ENCODE measurements at regions not wholly inside any gene's neighbourhood (a gene's known extent, or its start where the extent isn't known, plus 50 kb on each side); places are given as distances from the start of the nearest gene placed in this dataset.

DNA sequence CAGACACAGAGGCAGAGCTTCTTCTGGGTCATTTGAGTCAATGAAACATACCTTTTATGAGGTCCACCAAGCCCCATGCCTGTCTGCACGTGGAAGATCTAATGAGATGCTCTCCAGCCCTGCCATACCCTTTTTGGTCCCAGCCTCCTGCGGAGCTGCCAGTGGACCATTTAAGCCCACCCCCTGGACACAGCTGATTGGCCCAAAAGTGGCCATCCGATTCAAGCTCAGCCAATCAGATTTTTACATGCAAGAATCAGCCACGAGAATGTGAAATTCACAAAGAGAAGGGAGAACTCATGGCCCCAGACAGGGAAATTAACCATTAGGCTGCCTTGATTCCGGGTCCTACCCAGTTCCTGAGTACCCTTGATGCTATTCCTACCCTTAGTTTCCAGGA, 231.0 kb upstream of the EEF2KMT start:
- CTCF ChIA-PET (ENCODE audit: unreplicated experiment) = no interaction called here
- H3K79me2 ChIP-seq (ENCODE audit: insufficient read depth, low read depth, low read length) = no peaks in the 10 kb centered on the region
- H3K36me3 ChIP-seq (ENCODE audit: insufficient read depth, low read length) = no peaks in the 10 kb centered on the region
- H3K4me2 ChIP-seq (ENCODE audit: low read length) = no peak overlapping the region
- POLR2A ChIA-PET = no interaction called here
- H3K4me1 ChIP-seq (ENCODE audit: insufficient read depth, low read length, poor library complexity, severe bottlenecking) = no peaks in the 10 kb centered on the region
- no TSS peak for BruUV-seq (replicated peaks)
- peak; percentile 7 for DNase-seq (ENCODE audit: low spot score)
- intact Hi-C loops (cut with micrococcal nuclease; ENCODE audit: unreplicated experiment) = no loop called here
- H4K20me1 ChIP-seq (ENCODE audit: insufficient read depth, low read length) = no peaks in the 10 kb centered on the region
- H3K27ac ChIP-seq (ENCODE audit: low read depth, low read length, poor library complexity, severe bottlenecking) = no peak overlapping the region
- H3K9me2 ChIP-seq (ENCODE audit: insufficient read depth, low read length) = no peaks in the 10 kb centered on the region
- no peak overlapping the region for H3K4me3 ChIP-seq (ENCODE audit: low read depth, low read length, poor library complexity, severe bottlenecking)
- H2AFZ ChIP-seq (ENCODE audit: low read length) = no peak overlapping the region; the same call in 1 of the 2 replicates
- no peak for TF ChIP-seq EZH2phosphoT487 (IDR thresholded peaks at IDR 0.05; ENCODE audit: borderline replicate concordance, low read depth, low read length)
- TF ChIP-seq CTCF (conservative IDR thresholded peaks at IDR 0.05; ENCODE audit: low read length) = no peak
- no peaks in the 10 kb centered on the region for H3K9me3 ChIP-seq (ENCODE audit: low read length)

- CTCF ChIA-PET (ENCODE audit: unreplicated experiment) = no interaction called here
- intact Hi-C loops (cut with micrococcal nuclease; ENCODE audit: unreplicated experiment) = no loop called here
- H3K9me2 ChIP-seq (ENCODE audit: insufficient read depth, low read length) = no peaks in the 10 kb centered on the region
- H2AFZ ChIP-seq (ENCODE audit: low read length) = no peak overlapping the region
- no peak for DNase-seq (ENCODE audit: low spot score)
- H3K4me3 ChIP-seq (ENCODE audit: low read depth, low read length, poor library complexity, severe bottlenecking) = no peak overlapping the region
- POLR2A ChIA-PET = no interaction called here
- TF ChIP-seq CTCF (conservative IDR thresholded peaks at IDR 0.05; ENCODE audit: low read length) (no peak), EZH2phosphoT487 (IDR thresholded peaks at IDR 0.05; ENCODE audit: borderline replicate concordance, low read depth, low read length) (no peak)
- no peaks in the 10 kb centered on the region for H3K36me3 ChIP-seq (ENCODE audit: insufficient read depth, low read length)
- BruUV-seq (replicated peaks) = no TSS peak
- no peaks in the 10 kb centered on the region for H3K79me2 ChIP-seq (ENCODE audit: insufficient read depth, low read depth, low read length)
- H3K9me3 ChIP-seq (ENCODE audit: low read length) = no peaks in the 10 kb centered on the region
- H3K27ac ChIP-seq (ENCODE audit: low read depth, low read length, poor library complexity, severe bottlenecking) = no peak overlapping the region
- H4K20me1 ChIP-seq (ENCODE audit: insufficient read depth, low read length) = no peaks in the 10 kb centered on the region
- no peak overlapping the region for H3K4me2 ChIP-seq (ENCODE audit: low read length)
- no peaks in the 10 kb centered on the region for H3K4me1 ChIP-seq (ENCODE audit: insufficient read depth, low read length, poor library complexity, severe bottlenecking)
These were observed 228.8 kb upstream of the EEF2KMT start for GRCh38 chr16:5326395-5326794.

GRCh38 chr16:5325932-5326331, 228.3 kb upstream of the EEF2KMT start:
- H3K9me2 ChIP-seq (ENCODE audit: insufficient read depth, low read length) = no peaks in the 10 kb centered on the region
- no TSS peak for BruUV-seq (replicated peaks)
- no peak overlapping the region for H3K4me2 ChIP-seq (ENCODE audit: low read length)
- ChIA-PET CTCF (ENCODE audit: unreplicated experiment) (no interaction called here), POLR2A (interaction anchor here (0.6 kb wide), 1 partner anchor 24 kb away, joined by 3 read pairs; no protein-coding TSS in a partner anchor)
- intact Hi-C loops (cut with micrococcal nuclease; ENCODE audit: unreplicated experiment) = no loop called here
- no peak for DNase-seq (ENCODE audit: low spot score)
- no peak overlapping the region for H2AFZ ChIP-seq (ENCODE audit: low read length)
- H3K4me3 ChIP-seq (ENCODE audit: low read depth, low read length, poor library complexity, severe bottlenecking) = no peak overlapping the region
- H3K27ac ChIP-seq (ENCODE audit: low read depth, low read length, poor library complexity, severe bottlenecking) = no peak overlapping the region
- H3K36me3 ChIP-seq (ENCODE audit: insufficient read depth, low read length) = no peaks in the 10 kb centered on the region
- H3K4me1 ChIP-seq (ENCODE audit: insufficient read depth, low read length, poor library complexity, severe bottlenecking) = no peaks in the 10 kb centered on the region
- no peaks in the 10 kb centered on the region for H3K9me3 ChIP-seq (ENCODE audit: low read length)
- no peaks in the 10 kb centered on the region for H3K79me2 ChIP-seq (ENCODE audit: insufficient read depth, low read depth, low read length)
- TF ChIP-seq CTCF (conservative IDR thresholded peaks at IDR 0.05; ENCODE audit: low read length) = no peak
- no peak for TF ChIP-seq EZH2phosphoT487 (IDR thresholded peaks at IDR 0.05; ENCODE audit: borderline replicate concordance, low read depth, low read length)
- H4K20me1 ChIP-seq (ENCODE audit: insufficient read depth, low read length) = no peaks in the 10 kb centered on the region
